Mammary epithelial cell (primary cell): ENCODE measurements at regions not wholly inside any gene's neighbourhood (a gene's known extent, or its start where the extent isn't known, plus 50 kb on each side); places are given as distances from the start of the nearest gene placed in this dataset.

ENCODE experiments used
- EZH2 ChIP-seq: IDR thresholded peaks from 2 replicates; pipeline ENCODE4 v1.6.1; 2012; ENCODE audit warnings: low read length, inconsistent platforms, borderline replicate concordance
- TF ChIP-seq, protein P1 (sequence below), 2 donors: IDR thresholded peaks in 1 of 2; conservative IDR thresholded peaks in 1 of 2; 2 replicates each; pipeline ENCODE4 v1.5.1; 2011 to 2012; ENCODE audit warnings: inconsistent platforms in 2 of 2, low read length in 2 of 2, mild to moderate bottlenecking in 2 of 2, control low read depth in 1 of 2, low read depth in 1 of 2; ENCODE audit not compliant: insufficient read depth in 1 of 2; ENCODE audit errors: extremely low read depth in 1 of 2

DNA sequence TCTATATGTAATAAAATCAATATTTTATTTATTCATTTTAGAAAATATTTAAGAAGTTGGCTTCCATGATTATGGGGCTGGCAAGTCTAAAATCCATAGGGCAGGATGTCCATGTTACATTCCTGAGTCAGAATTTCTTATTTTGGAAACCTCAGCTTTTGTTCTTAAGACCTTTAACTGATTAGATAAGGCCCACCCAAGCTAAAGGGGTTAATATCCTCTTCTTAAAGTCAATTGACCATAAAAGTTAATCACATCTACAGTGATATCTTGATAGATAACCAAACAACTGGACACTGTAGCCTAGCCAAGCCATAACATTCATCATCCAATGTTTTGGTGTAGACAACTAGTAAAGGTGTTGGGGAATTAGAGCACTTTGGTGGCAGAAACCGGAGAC, 1035.4 kb upstream of the ZEB2 start:
- TF ChIP-seq EZH2, result no peak
- TF ChIP-seq, protein P1, sequence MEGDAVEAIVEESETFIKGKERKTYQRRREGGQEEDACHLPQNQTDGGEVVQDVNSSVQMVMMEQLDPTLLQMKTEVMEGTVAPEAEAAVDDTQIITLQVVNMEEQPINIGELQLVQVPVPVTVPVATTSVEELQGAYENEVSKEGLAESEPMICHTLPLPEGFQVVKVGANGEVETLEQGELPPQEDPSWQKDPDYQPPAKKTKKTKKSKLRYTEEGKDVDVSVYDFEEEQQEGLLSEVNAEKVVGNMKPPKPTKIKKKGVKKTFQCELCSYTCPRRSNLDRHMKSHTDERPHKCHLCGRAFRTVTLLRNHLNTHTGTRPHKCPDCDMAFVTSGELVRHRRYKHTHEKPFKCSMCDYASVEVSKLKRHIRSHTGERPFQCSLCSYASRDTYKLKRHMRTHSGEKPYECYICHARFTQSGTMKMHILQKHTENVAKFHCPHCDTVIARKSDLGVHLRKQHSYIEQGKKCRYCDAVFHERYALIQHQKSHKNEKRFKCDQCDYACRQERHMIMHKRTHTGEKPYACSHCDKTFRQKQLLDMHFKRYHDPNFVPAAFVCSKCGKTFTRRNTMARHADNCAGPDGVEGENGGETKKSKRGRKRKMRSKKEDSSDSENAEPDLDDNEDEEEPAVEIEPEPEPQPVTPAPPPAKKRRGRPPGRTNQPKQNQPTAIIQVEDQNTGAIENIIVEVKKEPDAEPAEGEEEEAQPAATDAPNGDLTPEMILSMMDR (conservative IDR thresholded peaks at IDR 0.05 in 1 of 2, IDR thresholded peaks at IDR 0.05 in 1 of 2; ENCODE audit: extremely low read depth in 1 of 2, insufficient read depth in 1 of 2, low read depth in 1 of 2, low read length in 2 of 2), result no peak
